ENCODE measurements at regions not wholly inside any gene's neighbourhood (a gene's known extent, or its start where the extent isn't known, plus 50 kb on each side); places are given as distances from the start of the nearest gene placed in this dataset.

DNA sequence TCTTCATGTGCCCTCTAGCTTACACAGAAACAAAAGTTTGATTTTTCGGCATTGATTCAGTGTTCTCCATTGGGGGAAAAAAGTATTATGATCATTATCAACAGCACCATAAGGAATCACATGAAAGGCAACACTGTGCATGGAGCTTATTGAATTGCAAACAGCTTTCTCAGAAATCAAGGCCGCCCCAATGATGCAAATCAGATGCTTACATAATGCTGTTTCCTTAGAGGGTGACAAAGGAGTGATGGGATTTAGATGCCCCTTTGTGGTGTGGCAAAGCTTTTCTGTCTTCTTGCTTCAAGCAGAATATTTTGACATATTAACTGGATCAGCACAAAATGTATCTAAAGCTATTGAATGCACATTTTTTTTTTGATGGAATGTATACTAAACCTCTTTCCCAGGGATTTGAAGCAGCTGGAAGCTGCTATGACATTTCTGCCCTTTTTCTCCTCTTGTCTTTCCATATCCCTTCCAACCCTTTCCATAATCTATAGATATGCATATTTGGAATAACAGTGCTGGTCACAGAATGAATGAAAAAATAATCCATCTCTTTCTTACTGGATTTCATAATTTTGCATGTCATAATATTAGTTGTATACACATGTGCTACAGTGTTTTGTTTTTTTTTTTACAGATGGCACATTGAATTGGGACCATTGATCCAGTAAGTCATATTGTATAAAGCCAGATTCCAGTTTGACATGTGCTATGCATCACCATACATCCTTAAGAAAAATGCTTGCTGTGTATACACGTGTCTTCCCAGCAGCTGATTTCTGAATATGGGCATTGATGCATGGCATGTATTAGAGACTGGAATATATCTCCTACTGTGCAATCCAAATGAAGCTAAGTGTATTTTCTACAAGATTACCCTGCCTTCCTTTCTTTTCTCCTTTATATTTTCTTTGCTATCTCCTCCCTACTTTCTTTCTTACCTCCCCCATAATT is 259.7 kb upstream of the DCN start:
- DNase-seq (ENCODE audit: low spot score): no peak

DNA sequence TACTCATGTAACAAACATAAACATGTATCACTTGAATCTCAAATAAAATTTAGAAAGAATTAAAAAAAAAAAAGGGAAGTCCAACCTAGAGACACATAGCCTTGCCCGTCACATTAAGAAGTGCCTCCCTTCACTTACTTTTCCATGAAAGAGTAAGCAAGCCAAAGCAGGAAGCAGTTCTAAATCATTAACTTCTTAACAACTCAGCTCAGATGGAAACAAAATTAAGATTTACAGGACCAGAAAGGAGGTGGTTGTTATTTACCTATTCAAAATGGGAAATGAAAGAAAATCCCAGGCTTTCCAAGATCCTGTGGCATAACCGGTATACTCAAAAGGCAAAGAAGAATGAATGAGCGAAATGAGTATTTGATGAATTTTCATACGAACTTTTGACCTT is 258.6 kb upstream of the DCN start:
- DNase-seq (ENCODE audit: low spot score): no peak

DNA sequence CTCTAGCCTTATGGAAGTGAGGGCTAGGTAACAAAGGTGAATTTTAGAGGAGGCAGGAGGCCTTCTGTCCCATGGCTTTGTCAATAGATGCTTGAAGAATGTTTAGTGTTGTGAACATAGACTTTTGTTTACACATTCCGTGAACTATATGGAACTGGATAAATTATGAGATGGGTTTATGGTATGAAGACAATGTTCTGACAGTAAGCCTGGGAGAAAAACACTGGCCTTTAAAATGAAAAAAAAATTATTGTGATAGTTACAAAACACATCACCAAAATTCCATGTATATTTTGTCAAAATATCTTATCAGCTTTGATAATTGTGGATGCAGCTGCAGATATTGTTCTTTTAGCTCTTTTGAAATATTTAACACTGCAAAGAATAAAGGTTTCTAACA is 251.5 kb upstream of the DCN start:
- DNase-seq (ENCODE audit: low spot score): no peak

DNA sequence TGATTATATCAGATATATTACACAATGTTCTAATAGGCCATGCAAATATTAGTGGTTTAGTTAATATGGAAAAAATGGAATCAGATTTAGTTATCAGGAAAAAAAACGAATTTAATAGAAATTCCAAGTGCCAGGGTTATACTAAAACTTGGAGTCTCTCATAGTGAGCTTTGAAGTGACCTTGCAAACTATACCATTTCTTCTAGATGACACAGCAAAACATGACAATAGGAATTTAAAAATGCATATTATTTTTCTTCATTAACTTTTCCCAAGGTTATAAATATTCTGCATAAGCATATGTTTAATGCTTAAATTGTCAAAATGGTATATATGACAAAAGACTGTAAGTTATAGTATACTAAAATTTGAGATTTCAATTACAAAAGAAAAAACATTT is 250.1 kb upstream of the DCN start:
- DNase-seq (ENCODE audit: low spot score): no peak

DNA sequence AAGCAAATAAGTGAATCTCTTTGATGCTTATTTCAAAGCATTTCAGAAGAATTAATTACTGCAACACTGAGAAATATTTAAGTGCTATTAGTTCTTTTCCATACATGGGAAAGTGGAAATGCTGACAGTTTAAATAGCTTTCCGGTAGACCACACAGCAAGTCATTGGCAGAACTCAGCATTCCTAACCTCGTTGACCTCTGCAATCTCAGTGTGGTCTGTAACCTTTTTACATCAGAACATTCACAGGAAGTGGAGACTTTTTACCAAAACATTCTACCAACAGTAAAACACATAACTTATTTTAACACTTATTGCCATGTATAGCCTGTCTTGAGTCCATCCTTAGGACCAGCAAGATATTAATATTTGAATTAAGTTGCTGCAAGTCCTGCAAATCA is 249.5 kb upstream of the DCN start:
- DNase-seq (ENCODE audit: low spot score): no peak

DNA sequence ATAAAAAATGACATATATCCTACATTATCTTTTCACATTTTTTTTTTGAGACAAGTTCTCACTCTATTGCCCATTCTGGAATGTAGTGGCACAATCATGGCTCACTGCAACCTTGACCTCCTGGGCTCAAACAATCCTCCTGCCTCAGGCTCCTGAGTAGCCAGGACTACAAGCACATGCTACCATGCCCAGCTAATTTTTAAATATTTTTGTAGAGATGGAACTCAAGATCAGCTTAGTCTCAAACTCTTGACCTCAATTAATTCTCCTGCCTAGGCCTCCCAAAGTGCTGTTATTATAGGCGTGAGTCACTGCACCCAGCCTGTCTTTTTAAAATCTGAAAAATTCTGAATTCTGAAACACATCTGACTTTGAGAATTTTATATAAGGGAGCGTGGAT is 241.9 kb upstream of the DCN start:
- DNase-seq (ENCODE audit: low spot score): no peak

DNA sequence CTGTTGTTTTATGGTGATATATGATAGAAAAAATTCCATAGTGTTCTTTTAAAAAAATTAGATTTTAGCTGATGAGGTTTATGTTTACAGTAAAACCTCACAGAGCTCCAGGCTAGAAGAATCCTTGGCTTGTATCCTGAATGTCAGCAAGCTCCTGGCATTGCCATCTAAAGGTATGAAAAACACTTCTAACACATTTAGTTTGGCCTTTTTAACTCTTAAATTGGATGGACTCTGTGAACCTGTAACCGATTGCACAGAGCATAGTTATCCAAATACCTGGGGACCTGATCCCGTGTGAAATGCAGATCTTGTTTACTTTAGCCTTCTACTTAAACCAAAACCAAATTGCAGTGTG is 241.1 kb upstream of the DCN start:
- DNase-seq (ENCODE audit: low spot score): no peak

DNA sequence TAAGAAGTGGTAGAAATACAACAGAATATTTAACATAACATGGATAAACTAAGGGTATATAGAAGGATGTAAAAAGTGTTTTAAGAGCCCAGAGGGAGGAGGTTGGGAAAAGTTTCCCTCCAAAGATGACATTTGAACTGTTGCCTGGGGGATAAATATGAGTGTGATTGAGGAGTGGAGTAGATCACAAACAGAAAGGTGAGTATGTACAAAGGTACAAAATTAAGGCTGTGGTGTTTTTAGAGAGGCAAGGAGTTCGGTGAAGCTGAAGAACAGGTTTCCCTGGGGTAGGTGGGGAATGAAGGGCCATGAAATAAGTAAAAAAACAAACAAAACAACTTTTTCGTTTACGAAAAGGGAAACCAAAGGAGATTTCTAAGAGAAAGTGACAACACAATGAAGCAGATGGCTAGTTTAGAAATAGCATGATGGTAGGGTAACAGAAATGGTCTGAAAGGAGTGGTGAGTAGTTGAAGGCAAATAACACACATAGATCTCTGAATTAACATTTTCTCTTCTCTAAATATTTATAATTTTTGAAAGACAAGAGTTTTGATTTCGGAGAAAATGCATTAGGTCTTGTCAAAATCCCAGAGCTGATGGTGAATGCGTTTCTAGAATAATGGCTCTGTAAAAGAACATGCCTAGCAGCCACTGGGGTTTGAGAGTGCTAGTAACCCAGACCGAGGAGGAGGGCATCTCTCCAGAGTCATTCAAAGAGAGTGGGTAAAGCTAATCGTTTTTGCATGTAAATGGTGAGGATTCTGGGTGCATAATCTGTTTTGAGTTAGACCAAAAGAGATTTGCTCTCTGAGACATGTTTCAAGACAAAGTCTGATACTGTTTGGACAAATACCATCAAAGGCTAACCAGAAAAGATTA is 240.4 kb upstream of the DCN start:
- no peak for DNase-seq (ENCODE audit: low spot score)

DNA sequence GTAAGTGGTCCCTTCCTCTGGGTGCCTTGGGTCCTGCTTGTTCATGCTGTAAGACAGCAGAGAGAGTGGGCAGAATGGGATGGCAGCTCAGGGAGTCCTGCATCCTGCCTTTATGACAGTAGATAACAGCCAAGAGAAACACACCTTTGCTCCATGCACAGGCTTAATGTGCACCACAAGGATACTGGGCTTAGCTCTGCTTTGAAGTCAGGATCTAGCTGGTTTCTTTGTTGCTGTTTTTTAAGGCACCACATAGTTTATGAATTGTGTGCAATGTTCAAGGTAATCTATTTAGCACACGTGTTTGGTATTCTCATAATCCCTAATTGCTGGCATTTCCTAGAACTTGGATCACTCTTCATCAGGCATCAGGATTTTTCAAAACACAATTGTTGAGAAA is 239.5 kb upstream of the DCN start:
- no peak for DNase-seq (ENCODE audit: low spot score)

DNA sequence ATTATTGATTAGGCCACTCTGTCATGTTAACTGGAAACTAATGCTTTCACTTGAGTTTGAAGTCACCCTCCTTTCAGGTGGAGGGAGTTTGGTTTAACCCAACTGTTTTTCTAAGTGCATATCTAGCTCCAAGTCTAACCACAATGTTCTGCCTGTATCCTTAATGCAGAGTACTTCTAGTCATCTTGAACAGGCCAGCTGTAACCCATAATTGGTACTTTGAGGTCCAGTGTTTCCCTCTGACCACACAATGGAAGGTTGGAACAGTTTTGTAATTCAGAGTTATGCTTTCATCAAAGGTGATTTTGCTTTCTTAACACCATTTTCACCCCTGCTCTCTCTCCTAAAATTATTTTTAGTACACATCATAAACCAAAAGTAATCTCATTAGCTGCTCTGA is 237.2 kb upstream of the DCN start:
- no peak for DNase-seq (ENCODE audit: low spot score)

DNA sequence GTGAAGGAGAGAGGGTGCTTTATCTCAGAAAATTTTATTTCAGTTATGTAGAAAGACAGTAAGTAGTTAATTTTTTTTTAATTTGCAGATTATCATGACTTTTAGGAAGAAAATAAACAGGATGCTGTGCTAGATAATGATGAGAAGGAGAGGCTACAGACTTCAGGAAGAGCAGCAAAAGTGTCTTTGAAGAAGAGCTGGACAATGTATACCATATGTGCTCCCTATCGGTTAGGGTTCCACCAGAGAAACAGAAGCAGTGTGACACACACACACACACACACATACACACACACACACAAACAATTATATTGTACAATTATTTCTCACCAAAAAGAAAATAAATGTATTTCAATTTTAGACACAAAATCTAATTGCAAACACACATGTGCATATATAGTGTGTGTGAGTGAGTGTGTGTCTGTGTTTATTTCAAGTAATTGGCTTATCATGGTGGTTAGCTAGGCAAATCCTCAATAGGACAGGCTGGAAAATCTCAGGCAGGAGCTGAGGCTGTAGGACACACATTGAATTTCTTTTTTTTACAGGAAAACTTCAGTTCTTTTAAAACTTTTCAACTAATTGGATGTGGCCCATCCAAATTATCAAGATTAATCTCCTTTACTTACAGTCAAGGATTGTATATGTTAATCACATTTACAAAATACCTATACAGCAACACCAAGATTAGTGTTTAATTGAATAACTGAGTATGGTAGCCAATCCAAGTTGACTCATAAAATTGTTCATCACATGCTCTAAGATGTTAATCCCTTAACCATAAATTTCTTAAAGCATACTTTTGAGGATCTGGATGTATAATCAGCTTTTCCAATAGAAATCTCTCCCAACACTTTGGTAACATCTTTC is 235.8 kb upstream of the DCN start:
- no peak for DNase-seq (ENCODE audit: low spot score)

DNA sequence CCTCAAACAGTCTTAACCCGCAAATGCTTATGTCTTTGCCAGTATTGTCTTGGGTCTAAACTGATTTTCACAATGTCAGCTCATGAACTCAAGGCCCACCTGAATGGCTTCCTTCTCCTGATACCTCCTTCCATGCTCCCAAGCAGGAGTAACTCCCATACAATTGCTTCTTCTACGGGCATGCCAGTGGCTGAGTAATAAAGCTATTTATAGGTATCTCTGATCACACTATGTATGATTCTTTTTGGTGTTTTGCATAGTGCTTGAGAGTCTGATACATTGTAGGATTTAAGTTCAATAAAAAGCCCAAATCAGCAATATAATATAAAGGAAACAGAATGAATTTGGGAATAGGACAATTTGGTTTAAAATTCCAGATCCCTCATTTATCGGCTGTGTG is 235.0 kb upstream of the DCN start:
- DNase-seq (ENCODE audit: low spot score): no peak

DNA sequence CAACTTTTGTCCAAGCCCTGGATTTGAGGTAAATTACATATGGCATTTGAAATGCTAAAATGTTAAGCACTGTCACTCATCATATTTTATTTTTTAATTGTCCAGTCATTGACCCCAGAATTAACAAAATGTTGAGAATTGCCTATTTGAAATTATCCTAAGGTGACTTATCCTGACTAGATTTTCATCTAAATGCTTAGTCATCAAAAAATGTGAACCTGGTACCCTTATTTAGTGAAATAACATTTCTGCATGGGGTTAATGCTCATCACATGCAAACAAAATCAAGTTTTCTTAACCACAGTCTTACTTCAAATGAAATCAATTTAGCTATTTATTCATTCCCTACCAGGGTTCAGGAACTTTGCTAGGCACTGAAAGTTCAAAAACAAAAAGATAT is 232.0 kb upstream of the DCN start:
- no peak for DNase-seq (ENCODE audit: low spot score)

DNA sequence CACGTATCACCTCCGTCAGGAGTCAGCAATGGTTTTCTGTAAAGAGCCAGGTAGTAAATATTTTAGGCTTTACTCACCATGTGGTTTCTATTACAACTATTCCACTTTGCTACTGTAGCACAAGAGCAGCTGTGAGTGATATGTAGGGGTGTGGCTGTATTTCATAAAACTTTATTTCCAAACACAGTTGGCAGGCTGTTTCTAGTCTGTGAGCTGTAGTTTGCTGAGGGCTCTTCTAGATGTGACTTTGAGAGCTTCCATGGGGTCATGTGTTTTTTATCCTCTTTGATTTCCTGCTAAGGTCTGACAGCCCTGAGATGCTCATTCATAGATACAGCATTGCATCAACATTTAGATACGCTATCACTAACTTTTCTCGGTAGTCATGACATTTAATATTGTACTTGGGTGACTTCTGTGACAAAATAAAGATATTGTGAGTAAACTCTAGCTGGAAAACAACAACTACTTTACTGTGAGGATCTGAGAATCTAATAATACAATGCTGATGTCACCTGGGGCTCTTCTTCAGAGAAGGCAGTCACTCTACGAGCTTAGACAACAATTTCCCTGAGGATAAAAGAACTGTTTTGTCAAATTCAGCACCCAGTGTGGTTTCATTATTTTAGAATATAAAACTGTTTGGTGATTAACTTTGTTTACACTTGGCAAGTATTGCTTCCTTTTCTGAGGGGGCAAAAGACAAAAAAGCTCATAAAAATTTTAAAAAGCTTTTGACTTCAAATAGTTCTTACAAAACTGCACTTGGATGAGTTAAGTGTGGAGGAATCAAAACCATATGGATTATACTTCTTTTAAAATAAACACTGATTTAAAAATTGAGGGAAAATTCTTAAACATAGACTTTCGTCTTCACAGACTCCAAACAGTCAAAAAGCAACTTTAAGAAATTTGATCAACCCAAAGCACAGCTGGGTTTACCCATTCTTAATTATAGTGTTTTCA is 231.2 kb upstream of the DCN start:
- no peak for DNase-seq (ENCODE audit: low spot score)

DNA sequence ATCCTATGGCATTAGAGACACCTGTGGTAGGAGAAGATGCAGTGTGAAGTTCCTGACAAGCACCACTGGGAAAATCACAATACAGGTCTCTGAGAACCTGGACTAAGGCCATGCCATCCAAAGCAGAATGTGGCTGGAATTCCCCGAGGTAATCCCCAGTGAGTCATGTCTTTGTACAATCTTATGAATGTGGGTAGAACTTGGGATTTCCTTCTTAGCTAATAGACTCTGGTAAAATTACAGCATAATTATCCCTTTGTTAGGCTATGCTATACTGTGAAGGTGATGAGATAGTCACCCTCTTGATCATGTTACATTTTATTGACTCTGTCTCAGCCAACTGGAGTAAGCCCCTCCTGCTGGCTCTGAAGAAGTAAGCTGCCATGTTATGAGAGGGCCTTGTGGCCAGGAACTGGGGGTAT is 224.3 kb upstream of the DCN start:
- no peak for DNase-seq (ENCODE audit: low spot score)

DNA sequence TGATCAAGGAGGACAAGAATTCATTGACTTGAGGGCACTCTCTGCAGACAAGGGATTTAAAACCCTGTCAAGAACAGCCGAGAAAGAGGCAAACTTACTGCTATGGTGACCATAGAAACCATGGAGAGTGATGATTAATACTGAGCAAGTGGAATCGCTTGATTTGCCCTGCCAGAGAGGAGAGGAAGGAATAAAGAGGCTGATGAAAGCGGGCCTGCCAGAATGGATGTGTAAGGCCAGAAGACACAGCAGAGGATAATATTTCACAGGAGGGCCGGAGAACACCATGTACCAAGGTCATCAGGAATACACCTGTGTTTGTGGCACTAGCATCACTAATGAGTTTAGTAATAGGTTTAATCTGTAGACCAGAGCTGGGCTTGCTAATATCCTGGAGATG is 221.8 kb upstream of the DCN start:
- DNase-seq (ENCODE audit: low spot score): no peak

DNA sequence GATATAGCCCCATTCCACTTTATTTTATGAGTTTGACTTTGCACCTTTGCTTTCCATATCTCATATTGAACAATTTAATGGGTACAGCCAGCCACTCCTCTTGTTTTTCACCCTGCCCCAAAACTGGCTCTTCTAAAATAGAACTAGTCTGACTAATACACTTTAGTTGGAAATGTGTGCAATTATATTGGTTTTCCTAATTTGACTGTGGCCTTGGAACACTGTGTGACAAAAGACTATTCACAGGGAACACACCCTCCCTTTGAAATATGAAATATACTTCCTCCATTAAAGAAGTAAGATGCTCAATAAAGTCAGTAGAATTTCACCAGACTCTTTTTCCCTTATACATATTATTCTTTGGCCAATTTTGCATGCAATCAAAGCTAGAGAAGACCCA is 218.6 kb upstream of the DCN start:
- no peak for DNase-seq (ENCODE audit: low spot score)

DNA sequence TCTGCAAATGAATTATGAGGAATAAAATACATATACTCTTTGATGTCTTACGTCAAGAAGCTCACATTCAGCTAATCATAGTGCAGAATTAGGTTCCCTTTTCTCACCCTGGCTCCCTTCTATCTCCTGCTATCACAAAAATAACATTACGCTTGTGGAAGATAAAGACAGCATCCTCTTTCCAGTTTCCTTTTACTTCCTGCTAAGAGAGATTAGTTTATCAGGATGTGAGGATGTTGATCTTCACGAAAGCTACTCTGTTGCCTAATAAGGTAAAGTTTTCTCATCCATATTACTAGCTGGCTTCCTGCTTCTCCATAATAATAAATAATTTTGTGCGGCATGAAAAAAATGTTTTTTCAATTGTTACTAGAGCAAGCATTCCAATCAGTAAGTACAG is 217.7 kb upstream of the DCN start:
- no peak for DNase-seq (ENCODE audit: low spot score)

DNA sequence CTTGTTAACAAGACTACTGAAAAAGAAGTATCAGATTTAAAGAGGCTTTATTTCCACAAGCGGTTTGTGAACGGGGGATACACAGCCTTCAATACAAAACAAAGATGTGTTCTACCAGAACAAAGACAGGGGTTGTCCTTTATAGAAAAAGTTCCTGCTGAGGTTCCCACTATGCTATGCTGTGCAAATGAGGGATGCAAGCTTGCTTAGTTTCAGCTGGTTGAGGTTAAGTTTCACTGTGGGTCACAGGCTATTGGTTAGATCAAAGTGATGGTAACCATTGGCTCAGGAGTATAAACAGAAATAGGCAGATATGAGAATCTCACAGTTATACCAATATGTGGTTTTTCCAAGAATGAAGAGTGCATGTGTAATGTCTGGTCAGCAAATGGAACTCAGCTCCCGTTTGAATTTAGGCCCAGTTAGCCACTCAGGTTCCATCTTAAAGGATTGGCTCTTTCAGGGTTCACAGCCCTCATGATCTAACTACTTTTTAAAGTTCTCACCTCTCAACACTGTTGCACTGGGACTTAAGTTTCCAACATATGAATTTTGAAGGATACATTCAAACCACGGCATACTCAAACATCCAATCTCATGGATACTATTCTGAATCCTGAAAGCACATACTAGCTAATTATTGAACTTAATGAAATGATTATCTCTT is 215.4 kb upstream of the DCN start:
- no peak for DNase-seq (ENCODE audit: low spot score)

DNA sequence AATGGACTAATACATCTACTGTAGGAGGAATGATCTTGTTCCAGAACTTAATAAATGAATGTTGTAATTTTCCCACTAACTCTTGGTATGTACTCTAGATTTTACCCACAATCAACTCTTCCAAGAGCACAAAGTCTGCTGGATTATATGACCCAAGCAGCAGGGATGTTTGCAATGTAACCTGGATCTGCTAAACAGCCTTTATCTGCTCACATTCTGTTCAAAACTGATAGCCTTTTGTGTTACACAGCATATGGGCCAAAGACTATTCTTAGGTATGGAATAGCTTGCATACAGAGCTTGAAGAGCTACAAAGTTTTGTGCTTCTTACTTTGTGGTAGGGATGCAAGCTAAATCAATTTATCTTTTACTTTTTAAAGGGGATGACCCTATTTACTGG is 213.7 kb upstream of the DCN start:
- DNase-seq (ENCODE audit: low spot score): no peak
